ENCODE measurements at regions not wholly inside any gene's neighbourhood (a gene's known extent, or its start where the extent isn't known, plus 50 kb on each side); places are given as distances from the start of the nearest gene placed in this dataset.

- no peak overlapping the region for H3K4me3 Mint-ChIP-seq
- DNase-seq (ENCODE audit: low spot score in 2 of 2) (no peak), ATAC-seq (ENCODE audit: low read depth) (no peak)
- no peaks in the 10 kb centered on the region for H3K36me3 Mint-ChIP-seq
- no peak overlapping the region for H3K27ac Mint-ChIP-seq
- no peaks in the 10 kb centered on the region for H3K9me3 Mint-ChIP-seq
- H3K4me1 Mint-ChIP-seq: no peaks in the 10 kb centered on the region
- peaks cover 5% of the 10 kb centered on the region for H3K27me3 Mint-ChIP-seq
Observed at GRCh38 chr6:134714113-134714512, 235.8 kb downstream of the ALDH8A1 start.

- H3K4me1 Mint-ChIP-seq: no peaks in the 10 kb centered on the region
- no peaks in the 10 kb centered on the region for H3K36me3 Mint-ChIP-seq
- H3K27ac Mint-ChIP-seq: no peak overlapping the region
- H3K4me3 Mint-ChIP-seq: no peak overlapping the region
- H3K9me3 Mint-ChIP-seq: no peaks in the 10 kb centered on the region
- H3K27me3 Mint-ChIP-seq: peaks cover 5% of the 10 kb centered on the region
- no peak for DNase-seq (ENCODE audit: low spot score in 2 of 2)
- ATAC-seq (ENCODE audit: low read depth): no peak
Observed at GRCh38 chr6:134712311-134712710, 237.6 kb downstream of the ALDH8A1 start.

- H3K27me3 Mint-ChIP-seq: peaks cover 7% of the 10 kb centered on the region
Observed at GRCh38 chr6:134708079-134708478, 241.8 kb downstream of the ALDH8A1 start.

GRCh38 chr6:134707342-134708031 lies 242.4 kb downstream of the ALDH8A1 start:
- peak; percentile 24 for ATAC-seq (ENCODE audit: low read depth)
- Mint-ChIP-seq H3K36me3 (no peaks in the 10 kb centered on the region), H3K27ac (no peak overlapping the region), H3K4me1 (no peaks in the 10 kb centered on the region), H3K9me3 (no peaks in the 10 kb centered on the region), H3K4me3 (no peak overlapping the region), H3K27me3 (peaks cover 7% of the 10 kb centered on the region)
- no peak for DNase-seq (ENCODE audit: low spot score in 2 of 2)

More at GRCh38 chr6:134708079-134708478, 241.8 kb downstream of the ALDH8A1 start:
- no peaks in the 10 kb centered on the region for H3K9me3 Mint-ChIP-seq
- no peak for DNase-seq (ENCODE audit: low spot score in 2 of 2)
- no peak overlapping the region for H3K27ac Mint-ChIP-seq
- H3K4me1 Mint-ChIP-seq: no peaks in the 10 kb centered on the region
- H3K4me3 Mint-ChIP-seq: no peak overlapping the region
- no peak for ATAC-seq (ENCODE audit: low read depth)
- no peaks in the 10 kb centered on the region for H3K36me3 Mint-ChIP-seq

GRCh38 chr6:134706806-134707205 lies 243.1 kb downstream of the ALDH8A1 start:
- DNase-seq (ENCODE audit: low spot score in 2 of 2): no peak
- no peaks in the 10 kb centered on the region for H3K36me3 Mint-ChIP-seq
- H3K4me3 Mint-ChIP-seq: no peak overlapping the region
- no peak overlapping the region for H3K27ac Mint-ChIP-seq
- peaks cover 7% of the 10 kb centered on the region for H3K27me3 Mint-ChIP-seq
- no peak for ATAC-seq (ENCODE audit: low read depth)
- no peaks in the 10 kb centered on the region for H3K9me3 Mint-ChIP-seq
- no peaks in the 10 kb centered on the region for H3K4me1 Mint-ChIP-seq

- no peaks in the 10 kb centered on the region for H3K4me1 Mint-ChIP-seq
- peaks cover 7% of the 10 kb centered on the region for H3K27me3 Mint-ChIP-seq
- DNase-seq (ENCODE audit: low spot score in 2 of 2): no peak
- no peaks in the 10 kb centered on the region for H3K36me3 Mint-ChIP-seq
- no peaks in the 10 kb centered on the region for H3K9me3 Mint-ChIP-seq
- no peak overlapping the region for H3K4me3 Mint-ChIP-seq
- ATAC-seq (ENCODE audit: low read depth): no peak
- H3K27ac Mint-ChIP-seq: no peak overlapping the region
Observed at GRCh38 chr6:134706153-134706552, 243.7 kb downstream of the ALDH8A1 start.

- Mint-ChIP-seq H3K27ac (no peak overlapping the region), H3K27me3 (peaks cover 12% of the 10 kb centered on the region), H3K36me3 (no peaks in the 10 kb centered on the region), H3K4me1 (no peaks in the 10 kb centered on the region), H3K9me3 (no peaks in the 10 kb centered on the region), H3K4me3 (no peak overlapping the region)
- no peak for DNase-seq (ENCODE audit: low spot score in 2 of 2)
- ATAC-seq (ENCODE audit: low read depth): no peak
Observed at GRCh38 chr6:134703206-134703605, 246.7 kb downstream of the ALDH8A1 start.

GRCh38 chr6:134702279-134702678 lies 247.6 kb downstream of the ALDH8A1 start:
- Mint-ChIP-seq H3K27ac (no peak overlapping the region), H3K36me3 (no peaks in the 10 kb centered on the region), H3K4me1 (no peaks in the 10 kb centered on the region), H3K9me3 (peaks cover 1% of the 10 kb centered on the region), H3K27me3 (peaks cover 14% of the 10 kb centered on the region), H3K4me3 (no peak overlapping the region)
- no peak for ATAC-seq (ENCODE audit: low read depth)
- no peak for DNase-seq (ENCODE audit: low spot score in 2 of 2)

- H3K9me3 Mint-ChIP-seq: peaks cover 1% of the 10 kb centered on the region
- H3K36me3 Mint-ChIP-seq: no peaks in the 10 kb centered on the region
- H3K4me3 Mint-ChIP-seq: no peak overlapping the region
- ATAC-seq (ENCODE audit: low read depth) (no peak), DNase-seq (ENCODE audit: low spot score in 2 of 2) (no peak)
- peaks cover 13% of the 10 kb centered on the region for H3K27me3 Mint-ChIP-seq
- H3K4me1 Mint-ChIP-seq: no peaks in the 10 kb centered on the region
- H3K27ac Mint-ChIP-seq: no peak overlapping the region
Observed at GRCh38 chr6:134701301-134701700, 248.6 kb downstream of the ALDH8A1 start.

GRCh38 chr6:134698228-134698627 lies 251.7 kb downstream of the ALDH8A1 start:
- H3K4me3 Mint-ChIP-seq: no peak overlapping the region
- H3K36me3 Mint-ChIP-seq: no peaks in the 10 kb centered on the region
- peaks cover 11% of the 10 kb centered on the region for H3K27me3 Mint-ChIP-seq
- peaks cover 1% of the 10 kb centered on the region for H3K9me3 Mint-ChIP-seq
- no peak for ATAC-seq (ENCODE audit: low read depth)
- no peak for DNase-seq (ENCODE audit: low spot score in 2 of 2)
- no peak overlapping the region for H3K27ac Mint-ChIP-seq
- H3K4me1 Mint-ChIP-seq: no peaks in the 10 kb centered on the region

GRCh38 chr6:134692008-134692407 lies 257.9 kb downstream of the ALDH8A1 start:
- ATAC-seq (ENCODE audit: low read depth): no peak
- no peaks in the 10 kb centered on the region for H3K36me3 Mint-ChIP-seq

GRCh38 chr6:134691180-134691579 lies 258.7 kb downstream of the ALDH8A1 start:
- Mint-ChIP-seq H3K9me3 (no peaks in the 10 kb centered on the region), H3K4me1 (no peaks in the 10 kb centered on the region), H3K4me3 (no peak overlapping the region), H3K27ac (no peak overlapping the region), H3K36me3 (no peaks in the 10 kb centered on the region), H3K27me3 (peaks cover 8% of the 10 kb centered on the region)
- no peak for ATAC-seq (ENCODE audit: low read depth)
- no peak for DNase-seq (ENCODE audit: low spot score in 2 of 2)

More at GRCh38 chr6:134692008-134692407, 257.9 kb downstream of the ALDH8A1 start:
- Mint-ChIP-seq H3K27ac (no peak overlapping the region), H3K4me1 (no peaks in the 10 kb centered on the region), H3K9me3 (no peaks in the 10 kb centered on the region), H3K4me3 (no peak overlapping the region), H3K27me3 (peaks cover 9% of the 10 kb centered on the region)
- DNase-seq (ENCODE audit: low spot score in 2 of 2): no peak

GRCh38 chr6:134690048-134690447 lies 259.9 kb downstream of the ALDH8A1 start:
- Mint-ChIP-seq H3K4me3 (no peak overlapping the region), H3K27ac (no peak overlapping the region), H3K27me3 (peaks cover 8% of the 10 kb centered on the region), H3K9me3 (no peaks in the 10 kb centered on the region), H3K36me3 (no peaks in the 10 kb centered on the region), H3K4me1 (no peaks in the 10 kb centered on the region)
- ATAC-seq (ENCODE audit: low read depth): no peak
- DNase-seq (ENCODE audit: low spot score in 2 of 2): no peak

- DNase-seq (ENCODE audit: low spot score in 2 of 2): no peak
- Mint-ChIP-seq H3K27ac (no peak overlapping the region), H3K4me3 (no peak overlapping the region), H3K9me3 (no peaks in the 10 kb centered on the region), H3K4me1 (no peaks in the 10 kb centered on the region), H3K27me3 (peaks cover 8% of the 10 kb centered on the region), H3K36me3 (no peaks in the 10 kb centered on the region)
- no peak for ATAC-seq (ENCODE audit: low read depth)
Observed at GRCh38 chr6:134689641-134690040, 260.3 kb downstream of the ALDH8A1 start.

GRCh38 chr6:134689177-134689576 lies 260.7 kb downstream of the ALDH8A1 start:
- ATAC-seq (ENCODE audit: low read depth) (no peak), DNase-seq (ENCODE audit: low spot score in 2 of 2) (no peak)
- Mint-ChIP-seq H3K27ac (no peak overlapping the region), H3K4me1 (no peaks in the 10 kb centered on the region), H3K9me3 (no peaks in the 10 kb centered on the region), H3K27me3 (peaks cover 8% of the 10 kb centered on the region), H3K36me3 (no peaks in the 10 kb centered on the region), H3K4me3 (no peak overlapping the region)

All from memory B cell (primary cell).